GM11168 (cell line): ENCODE measurements at regions not wholly inside any gene's neighbourhood (a gene's known extent, or its start where the extent isn't known, plus 50 kb on each side); places are given as distances from the start of the nearest gene placed in this dataset.

Experiments used
- in situ Hi-C: fragments of 300-500 bp; cut with MboI; formaldehyde crosslinking; loops from one replicate; pipeline ENCODE4 v1.12.0; 2022; ENCODE audit warnings: low sequenced_read_pairs; ENCODE audit not compliant: unreplicated experiment

DNA sequence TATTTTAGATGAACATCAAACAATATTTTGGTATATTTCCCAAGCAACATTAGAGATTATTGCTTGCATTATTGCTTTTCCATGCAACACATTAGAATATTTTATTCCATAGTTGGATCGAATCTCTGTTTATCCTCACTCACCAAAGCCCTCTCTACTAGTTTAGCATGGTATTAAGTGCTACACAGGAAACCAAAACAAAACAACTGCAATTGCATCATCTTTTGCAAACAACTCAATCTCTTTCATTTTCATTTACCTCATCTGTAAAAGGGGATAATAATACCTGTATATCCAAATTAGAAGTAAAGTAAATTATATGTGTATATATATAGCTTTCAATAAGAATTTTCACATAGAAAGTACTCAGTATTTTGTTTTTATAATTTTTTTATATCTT is 147.8 kb upstream of the PCDH9 start:
- in situ Hi-C loops: no loop called here

DNA sequence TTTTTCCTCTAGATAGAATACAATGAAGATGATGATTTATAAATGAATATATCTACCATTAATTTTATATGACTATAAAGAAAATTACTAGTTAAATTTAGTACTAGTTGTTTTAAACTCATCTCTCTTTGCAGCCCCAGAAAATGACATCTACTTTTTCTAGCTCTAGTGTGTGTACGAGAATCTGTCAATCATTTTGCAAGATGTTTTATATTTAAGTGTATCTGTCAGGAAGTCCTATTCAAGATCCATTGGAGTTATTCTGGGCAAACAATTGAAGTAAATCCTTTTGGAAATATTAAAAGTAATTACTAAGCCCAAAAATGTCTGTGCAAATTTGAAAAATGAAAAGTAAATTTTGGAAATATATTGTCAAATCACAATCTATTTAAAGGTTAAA is 144.3 kb upstream of the PCDH9 start:
- in situ Hi-C loops: no loop called here

DNA sequence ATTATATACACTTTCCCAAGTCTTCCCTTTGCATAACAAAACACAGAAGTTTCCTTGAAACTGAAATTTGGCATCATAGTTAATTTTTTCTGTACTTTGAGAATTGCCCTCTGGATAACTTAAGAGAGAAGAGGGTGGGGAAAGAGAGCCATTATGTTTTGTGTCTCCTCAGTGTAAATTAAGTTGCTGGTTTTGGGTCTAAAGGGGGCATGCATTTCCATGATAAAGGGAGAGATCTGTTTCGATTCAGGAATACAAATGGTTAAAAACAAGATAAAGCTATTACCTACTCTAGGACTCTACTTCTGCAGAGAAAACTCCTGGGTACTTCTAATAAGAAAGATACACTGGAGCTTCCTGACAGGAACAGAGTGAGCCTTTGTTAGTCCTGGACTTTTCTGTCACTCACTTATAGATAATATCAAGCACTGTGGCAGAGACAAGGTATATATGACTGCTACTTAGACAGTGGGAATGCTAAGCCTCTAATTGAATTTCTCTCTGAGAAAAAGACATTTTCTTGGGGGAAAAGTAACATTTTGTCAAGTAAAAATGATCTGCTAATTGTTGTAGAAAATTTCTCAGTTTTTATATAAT is 142.8 kb upstream of the PCDH9 start:
- in situ Hi-C loops: no loop called here

DNA sequence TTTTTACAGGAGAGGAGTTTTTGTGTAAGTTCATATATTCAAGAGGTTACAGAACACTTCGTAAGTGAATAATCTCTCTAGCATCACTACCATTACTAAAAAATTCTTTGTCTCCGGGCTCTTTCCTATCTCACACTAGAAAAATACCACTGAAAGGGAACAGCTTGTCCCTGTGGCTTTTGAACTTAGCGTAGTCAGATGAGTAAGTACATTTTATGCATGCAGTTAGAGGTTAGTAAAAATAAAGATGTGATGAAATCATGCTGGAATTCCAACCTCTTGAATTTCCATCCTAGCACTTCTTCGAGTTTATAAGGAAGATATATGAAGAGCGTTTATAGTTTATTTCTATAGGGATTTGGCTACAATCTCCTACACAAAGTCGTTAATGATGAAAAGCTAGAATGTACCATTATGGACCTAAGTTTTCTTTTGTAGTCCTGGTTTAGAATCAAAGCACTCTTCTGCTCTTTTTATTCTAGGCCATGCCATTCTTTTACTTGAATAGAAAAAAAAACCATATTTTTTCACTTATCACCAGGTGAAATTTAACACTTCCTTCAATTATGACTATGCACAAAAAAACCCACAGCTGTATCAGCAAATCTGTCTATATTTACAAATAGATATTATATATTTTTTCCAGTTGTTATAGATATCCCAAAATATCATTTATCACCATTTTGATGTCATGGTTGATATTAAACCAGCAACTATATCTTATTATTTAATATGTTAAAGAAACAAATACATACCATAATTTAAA is 139.9 kb upstream of the PCDH9 start:
- in situ Hi-C loops: no loop called here

DNA sequence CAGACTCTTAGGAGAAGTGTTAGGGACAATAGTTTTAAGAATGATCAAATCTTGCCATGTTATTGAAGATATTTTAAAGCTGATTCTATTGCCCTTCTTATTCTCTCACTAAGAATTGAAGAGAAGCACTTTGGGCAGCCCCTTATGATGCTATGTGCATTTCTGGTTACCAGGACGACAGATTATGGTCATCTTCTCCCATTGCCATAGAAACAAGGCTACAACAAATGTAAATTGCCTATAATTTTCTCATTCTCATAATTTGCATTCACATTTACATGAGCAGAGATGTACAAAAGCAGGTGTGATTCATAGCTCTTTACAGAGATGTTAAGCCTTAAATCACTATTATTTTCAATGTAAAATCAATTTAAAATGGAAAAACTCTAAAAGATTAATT is 137.3 kb upstream of the PCDH9 start:
- in situ Hi-C loops: no loop called here

DNA sequence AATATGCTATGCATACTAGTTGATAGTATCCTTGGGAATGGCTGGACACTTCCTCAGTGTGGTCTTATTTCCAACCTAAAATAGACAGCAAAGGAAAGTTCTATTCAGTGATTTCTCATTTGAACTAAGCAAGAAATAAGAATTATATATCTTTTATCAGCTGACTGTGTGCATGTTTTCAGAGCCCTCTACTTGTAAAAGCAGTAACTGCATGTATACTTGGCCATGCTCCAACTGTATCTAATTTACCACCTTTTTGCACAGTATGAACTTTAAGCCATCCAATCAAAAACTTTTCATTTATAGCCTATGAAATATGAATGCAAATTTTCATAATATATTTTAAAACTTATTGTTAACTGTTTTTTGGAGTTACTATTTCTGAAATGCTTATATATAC is 136.4 kb upstream of the PCDH9 start:
- in situ Hi-C loops: no loop called here

DNA sequence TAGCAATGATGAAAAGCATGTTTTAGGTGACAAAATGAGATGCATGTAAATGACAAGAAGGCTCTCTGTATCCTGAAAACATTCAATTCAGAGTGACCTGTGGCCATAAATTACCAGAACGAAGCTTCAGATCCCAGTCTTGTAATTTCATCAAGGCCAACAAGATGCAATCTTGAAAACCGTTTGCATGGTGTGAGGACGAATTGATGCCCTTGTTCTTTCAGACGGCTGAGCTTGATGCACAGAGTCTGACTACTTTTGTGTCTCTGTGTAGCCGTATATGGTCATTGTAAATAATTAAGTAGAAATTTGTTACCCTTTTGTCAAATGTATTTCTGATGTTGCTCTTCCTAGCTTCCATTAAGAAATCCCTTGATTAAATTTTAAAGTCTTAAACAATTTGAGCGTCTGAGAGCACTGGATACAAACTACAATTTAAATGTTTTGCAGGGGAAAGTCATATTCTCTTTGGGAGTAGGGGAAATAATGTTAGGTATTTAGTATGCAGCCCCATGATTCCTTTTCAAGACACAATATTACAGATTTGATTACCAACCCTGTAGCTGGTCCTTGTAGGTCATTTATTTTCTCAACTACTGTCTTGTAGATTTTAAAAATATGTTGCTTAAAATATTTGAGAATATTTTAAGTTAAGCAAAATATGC is 125.8 kb upstream of the PCDH9 start:
- in situ Hi-C loops: no loop called here

DNA sequence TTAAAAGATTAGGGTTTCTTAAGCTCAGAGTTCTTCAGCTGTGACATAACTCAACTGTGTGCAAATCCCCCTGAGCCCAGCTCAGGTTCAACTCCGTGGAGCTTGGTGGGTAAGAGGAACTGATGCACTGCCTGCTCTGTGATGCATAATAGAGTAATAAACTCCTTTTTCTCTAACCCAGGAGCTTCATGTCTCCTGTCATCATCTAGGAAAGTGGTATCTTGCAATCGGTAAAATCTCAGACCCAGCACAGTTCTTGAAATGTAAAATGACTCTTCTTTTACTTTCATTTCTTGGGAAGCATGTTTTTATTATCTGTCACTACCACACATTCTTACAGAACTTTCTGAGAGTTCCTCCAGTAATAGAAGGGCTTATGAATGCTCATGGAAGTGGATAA is 123.8 kb upstream of the PCDH9 start:
- in situ Hi-C loops: no loop called here

DNA sequence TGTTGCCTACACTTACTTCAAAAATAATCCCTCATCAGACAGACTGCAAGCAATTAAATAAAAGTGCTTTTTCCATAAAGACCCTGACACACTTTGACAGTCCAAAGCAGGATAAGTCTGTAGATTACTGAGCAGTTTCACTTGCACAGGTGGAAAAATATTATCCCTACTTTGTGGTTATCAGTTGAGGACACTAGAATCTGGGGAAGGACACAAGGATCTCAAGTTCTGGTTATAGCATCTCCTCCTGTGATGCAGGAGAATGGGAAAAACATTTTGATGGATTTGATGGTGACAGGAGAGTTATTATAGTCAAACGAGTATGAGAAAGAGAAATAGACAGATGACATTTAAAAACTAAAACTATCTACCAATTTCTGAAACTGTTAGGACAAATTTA is 122.9 kb upstream of the PCDH9 start:
- in situ Hi-C loops: no loop called here

DNA sequence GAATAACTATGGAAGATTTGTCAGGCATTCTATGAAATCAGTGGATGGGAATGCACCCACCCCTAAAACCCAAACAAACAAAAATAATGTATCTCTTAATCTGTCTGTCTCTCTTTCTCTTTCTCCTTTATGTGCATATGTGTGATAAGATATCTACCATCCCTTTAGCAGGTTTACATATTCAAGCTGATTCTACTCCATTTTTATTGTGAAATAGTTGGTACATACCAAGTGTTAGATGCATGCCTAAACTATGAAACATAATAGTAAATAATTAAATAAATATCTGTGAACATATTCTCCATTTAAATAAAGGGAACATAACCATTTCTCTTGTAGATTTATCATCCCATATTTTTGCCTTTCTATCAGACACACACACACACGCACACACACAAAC is 121.8 kb upstream of the PCDH9 start:
- in situ Hi-C loops: no loop called here

DNA sequence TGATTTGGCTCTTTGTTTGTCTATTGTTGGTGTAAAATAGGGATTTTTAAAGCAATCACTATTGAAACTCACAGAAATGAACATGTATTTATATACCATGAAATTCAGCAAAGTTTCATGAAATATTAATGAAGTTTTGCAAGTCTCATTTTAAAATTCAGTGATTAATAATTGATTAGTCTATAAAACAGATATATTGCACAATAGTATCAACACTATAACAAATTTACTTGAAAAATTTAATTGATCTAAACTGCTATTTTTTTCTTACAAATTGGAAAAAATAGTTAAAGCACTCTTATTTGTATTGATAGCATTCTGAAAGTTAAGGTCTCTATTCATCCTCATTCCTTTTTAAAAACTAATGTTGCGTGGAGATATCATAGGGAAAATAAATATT is 121.0 kb upstream of the PCDH9 start:
- in situ Hi-C loops: no loop called here

DNA sequence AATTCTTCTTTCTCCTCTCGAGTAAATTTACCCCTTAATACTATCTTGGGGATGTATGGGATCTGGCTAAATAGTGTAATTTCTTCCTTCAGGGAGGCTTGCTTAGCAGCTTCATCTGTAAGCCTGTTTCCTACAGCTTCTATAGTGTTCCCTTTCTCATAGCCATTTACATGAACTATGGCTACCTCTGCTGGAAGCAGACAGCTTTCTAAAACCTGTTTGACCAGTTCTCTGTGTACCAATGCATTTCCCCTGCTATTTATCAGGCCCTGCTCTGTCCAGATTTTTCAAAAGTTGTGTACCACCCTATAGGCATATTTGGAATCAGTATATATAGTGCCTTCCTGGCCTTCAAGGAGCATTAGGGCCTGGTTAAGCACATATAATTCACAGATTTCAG is 113.6 kb upstream of the PCDH9 start:
- in situ Hi-C loops: no loop called here

DNA sequence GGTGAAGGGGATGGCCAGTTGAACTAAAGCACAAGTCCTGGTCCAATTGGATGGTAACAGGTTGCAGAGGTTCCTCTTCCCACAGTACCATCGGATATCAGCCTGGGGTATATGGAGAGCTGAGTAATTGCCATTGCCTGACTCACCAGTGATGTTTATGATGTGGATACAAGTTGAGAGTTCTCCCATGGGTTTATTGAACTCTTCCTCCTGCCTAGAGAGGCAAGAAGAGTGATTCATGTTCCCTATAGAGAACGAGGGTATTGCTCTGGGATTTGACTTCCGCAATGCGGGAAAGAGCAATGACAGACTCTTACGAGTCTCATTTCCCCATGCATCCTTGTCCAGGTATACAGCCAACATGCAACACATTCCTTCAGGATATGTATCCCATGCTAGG is 111.3 kb upstream of the PCDH9 start:
- in situ Hi-C loops: no loop called here

DNA sequence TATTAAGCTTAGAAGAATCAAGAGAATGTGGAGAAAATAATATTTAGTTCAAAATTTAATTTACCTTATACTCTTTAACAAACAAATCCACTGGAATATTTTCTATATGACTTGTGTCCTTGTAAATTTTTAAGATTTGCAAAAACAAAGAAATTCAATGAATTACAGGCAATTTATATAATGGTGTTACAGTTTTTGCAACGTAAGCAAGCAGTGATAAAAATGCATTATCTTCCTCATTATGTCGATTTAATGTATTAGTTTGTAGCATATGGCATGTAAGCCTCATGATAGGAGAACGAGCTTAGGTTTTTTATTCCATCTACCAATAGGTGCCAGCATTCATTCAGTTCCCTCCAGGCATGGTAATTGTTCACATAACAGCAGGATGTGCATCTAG is 100.0 kb upstream of the PCDH9 start:
- in situ Hi-C loops: no loop called here

DNA sequence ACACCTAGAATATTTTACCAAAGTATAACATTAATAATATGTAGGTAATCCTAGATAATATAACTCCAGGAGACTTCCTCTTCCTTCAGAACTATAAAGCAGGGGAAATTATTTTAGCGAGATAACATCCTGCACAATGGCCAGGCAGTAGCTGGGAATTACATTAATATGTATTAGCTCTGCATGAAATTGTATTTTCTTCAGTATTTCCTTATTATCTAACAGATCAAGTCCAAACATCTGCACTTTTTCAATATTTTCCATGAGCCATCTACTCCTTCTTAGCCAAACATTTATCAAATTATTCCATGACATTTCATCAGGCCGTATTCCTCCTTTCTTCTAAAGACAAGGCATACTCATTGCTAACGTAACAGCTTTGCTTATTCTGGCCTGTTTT is 98.8 kb upstream of the PCDH9 start:
- in situ Hi-C loops: no loop called here

DNA sequence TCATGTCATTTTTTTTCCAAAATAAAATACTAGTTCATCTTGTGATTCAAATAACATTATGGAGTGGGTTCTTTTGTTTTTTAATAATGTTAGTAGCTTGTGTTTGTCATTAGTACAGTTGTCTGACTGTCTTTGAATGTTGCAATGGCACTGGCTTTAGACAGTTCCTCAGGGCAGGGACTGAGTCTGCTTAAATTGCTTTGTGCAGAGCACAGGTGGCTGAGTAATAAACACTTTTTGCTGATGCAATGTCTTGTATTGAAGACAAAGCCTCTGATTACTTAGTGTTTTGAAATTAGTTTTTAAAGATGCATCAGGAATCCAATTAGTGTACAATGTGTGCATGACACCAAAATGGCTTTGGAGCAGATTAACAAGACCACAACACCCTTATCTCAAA is 88.7 kb upstream of the PCDH9 start:
- in situ Hi-C loops: no loop called here

DNA sequence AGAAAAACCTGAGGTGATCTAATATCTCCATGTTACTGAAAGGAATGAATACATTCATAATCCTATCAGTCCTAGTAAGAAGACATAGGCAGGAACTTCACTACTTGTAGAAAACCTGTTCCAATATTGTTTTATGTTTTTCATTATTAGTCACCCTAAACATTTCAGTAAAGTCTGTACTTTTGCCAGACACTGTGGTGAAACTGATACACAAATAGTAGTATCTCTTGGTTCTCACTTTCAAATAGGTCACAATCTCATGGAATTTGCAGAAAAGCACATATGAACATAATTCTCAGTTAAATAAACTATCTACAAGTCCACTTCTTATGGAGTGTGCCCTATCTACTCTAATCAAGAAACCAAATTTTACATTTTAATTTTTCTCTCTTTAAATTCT is 88.3 kb upstream of the PCDH9 start:
- in situ Hi-C loops: no loop called here

DNA sequence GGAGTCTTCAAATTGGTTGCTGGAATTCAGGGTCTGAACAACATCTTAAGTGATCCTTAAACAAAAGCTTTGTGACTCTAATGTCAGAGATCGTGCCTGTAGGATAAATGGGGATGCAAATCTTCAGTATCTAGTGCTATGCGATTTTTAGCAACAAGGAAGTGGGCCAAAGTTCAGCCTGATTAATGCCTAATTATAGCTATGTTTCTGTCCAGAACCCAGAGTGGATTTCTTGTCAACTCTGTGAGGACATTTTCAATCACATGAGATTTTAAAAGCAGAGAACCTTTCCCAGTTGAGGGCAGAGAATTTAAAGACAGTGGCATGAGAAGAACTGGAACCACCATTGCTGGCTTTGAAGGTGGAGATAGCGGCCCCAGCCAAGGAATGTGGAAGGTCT is 84.3 kb upstream of the PCDH9 start:
- in situ Hi-C loops: no loop called here

DNA sequence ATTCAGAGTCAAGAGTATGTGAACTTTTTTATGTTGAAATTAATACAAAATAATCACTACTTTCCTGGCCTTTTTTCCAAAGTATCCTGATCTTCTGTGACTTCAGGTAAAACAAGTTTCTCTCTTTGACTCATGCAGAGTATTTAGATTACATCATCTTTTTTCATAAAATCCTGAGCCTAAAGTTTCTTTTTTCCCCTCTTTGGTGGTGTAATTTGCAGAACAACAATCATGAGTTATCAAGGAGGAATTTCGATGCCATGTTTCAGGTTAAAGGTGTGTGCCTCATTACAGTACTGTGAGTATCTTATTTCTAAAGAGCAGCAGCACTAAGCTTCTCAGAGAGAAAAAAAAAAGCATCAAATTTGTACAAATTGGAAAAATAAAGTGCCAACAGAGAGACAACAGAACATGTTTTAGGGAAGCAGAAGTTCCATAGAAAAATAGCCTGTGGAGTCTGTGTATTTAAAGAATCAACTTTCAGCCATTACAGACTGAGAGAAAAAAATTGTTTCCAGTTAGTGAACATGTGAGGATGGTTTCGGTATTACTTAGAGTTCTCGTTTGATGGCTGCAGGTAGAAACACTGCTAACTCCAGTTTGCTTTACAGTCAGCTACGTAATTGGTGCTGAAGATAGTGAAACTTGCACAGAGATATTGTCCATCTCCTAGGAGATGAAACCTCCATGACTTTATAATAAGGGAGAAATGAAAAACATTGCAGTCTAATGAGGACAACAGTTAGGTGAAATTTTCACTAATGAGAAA is 78.1 kb upstream of the PCDH9 start:
- in situ Hi-C loops: no loop called here

DNA sequence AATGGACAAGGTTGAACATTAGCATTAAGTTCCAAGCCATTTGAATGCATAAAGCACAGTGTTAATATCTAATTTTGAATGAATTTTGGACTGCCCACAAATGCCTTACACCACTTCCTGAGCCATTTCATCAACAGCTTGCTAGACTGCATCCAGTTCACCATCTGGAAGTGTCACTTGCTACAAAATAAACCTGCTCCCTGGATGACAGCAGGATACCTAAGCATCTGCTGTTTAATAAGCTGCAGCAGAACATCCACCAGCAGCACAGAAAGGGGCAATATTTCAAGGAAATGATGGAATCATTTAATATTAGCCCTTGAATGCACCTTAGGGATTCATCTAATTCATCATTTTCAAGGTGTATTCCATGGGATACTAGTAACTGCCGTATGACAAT is 76.6 kb upstream of the PCDH9 start:
- in situ Hi-C loops: no loop called here

DNA sequence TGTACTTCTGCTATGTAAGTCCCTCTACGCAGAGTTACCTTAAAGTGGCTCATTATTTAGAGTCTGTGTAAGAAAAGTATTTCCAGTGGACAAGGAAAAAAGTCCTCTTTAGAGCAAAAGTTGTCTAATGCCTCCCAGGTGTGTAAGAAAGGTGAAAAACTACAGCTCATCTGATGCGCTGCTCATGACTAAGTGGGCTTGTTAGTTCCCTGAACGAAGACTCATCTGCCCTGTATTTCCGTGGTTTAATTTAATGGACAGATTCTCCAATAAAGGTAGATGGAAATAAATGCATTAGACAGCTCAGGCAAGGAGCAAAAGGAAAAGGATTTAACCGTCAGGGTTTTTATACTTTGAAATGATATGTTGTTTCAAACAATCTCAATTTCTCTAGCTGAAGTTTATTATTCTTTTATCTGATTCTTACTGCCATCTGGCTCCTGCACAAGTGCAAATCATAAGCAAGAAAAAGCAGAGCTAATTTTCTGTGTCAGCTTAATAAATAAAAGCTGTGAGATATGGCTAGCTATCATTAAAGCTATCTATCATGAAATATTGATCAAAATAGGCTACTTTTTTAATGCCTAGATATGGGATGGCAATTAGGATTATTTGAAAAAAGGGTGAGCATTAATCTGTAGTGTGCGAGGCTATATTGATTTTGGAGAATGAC is 73.7 kb upstream of the PCDH9 start:
- in situ Hi-C loops: no loop called here
